HG03439 (cell line): ENCODE measurements at regions not wholly inside any gene's neighbourhood (a gene's known extent, or its start where the extent isn't known, plus 50 kb on each side); places are given as distances from the start of the nearest gene placed in this dataset.
"Not testable (repeated sequence)": the region's sequence is repeated elsewhere in the genome, so short reads cannot be mapped to it uniquely, and the experiment has no call there.

Experiments
- ATAC-seq: cut with Tn5 transposase; IDR thresholded peaks from one replicate; pipeline ENCODE4 v1.9.1; 2021; ENCODE audit warnings: mild to moderate bottlenecking, moderate library complexity; ENCODE audit not compliant: unreplicated experiment

DNA sequence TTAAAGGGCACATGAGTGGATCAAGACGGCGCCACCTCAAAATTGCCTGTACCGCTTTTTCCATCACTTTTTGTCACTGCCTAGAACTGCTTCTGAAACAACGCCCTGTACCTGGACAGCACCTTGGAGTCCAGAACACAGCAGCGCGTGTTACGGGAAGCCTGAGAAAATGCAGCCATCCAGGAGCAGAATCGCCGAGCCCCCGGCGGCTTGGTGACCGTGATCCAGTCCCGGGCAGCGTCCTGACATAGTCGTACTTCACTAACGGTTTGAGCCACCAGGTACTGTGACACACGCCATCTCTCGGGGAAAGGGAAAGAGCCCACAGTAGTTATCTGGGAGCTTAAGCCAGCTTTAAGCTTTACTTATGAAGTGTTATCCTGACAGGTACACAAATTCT is 168.9 kb upstream of the SALL3 start:
- ATAC-seq: no peak

DNA sequence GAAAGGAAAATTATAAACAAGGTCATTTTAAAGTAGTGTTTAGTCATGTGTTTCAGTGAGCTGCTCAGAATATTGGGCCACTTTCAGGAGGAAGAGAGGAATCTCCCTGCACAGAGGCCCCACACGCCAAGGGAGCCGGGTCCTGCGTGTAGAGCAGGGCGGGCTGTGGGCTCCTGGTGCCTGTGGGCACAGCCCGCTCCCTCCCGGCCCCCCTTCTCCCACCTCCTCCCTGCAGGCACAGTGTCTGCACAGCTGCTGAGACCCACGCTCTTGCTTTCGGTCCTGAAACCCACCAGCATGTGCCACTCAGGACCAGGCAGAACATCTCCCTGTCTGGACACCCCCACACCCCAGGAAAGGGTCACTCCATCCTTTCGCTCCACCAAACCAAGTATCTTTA is 167.6 kb upstream of the SALL3 start:
- no peak for ATAC-seq

DNA sequence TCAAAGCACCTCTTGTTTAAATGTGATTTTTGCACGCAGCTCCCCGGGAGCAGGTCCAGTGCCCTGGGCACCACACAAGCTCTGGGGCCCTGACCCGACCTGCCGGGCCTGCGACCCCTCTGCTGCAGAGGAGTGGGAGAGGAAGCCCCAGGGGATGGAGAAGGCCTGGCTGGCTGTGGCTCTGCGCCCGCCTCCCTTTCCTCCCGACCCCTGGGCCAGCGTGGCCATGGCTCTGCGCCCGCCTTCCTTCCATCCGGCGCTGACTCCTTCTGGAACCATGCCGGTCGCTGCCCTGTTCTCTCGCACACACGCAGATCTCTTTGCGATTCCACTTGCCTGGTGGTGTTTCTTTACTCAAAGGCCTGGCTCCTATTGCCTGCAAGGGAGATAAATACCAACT is 166.5 kb upstream of the SALL3 start:
- ATAC-seq: no peak

GRCh38 chr18:78813936-78814710 is 165.5 kb upstream of the SALL3 start:
- ATAC-seq: no peak

DNA sequence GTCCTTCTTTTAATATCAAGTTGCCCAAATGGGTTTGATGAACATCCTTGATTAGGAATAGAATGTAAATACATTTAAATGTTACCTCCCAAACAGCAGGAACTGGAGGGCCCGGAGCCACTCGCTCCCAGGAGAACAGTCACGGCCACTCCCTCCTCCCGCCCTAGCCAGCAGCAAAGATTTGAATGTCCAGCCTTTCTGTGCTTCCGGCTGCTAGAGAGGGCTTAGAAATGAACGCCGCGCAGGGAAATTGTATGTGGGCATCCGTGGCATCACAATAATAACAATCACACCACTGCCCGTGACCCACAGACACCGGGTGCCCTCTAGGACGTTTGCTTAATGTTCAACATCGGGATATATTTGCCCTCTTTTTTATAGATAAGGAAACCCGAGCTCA is 164.9 kb upstream of the SALL3 start:
- no peak for ATAC-seq

DNA sequence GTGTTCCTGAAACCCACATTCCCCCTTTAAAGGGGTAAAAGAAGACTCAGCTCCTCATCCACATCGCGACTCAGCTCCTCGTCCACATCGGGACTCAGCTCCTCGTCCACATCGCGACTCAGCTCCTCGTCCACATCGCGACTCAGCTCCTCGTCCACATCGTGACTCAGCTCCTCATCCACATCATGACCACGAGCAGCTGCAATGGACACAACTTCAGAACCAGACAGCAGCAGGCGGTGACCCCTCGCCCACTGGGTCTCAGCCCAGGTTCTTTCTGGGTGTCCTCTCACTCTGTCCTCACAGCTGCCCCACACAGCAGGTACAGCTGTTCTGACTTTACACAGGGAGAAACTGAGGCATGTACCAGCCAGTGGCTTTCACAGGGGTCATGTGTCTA is 163.5 kb upstream of the SALL3 start:
- no peak for ATAC-seq

GRCh38 chr18:78816916-78817315 is 162.7 kb upstream of the SALL3 start:
- no peak for ATAC-seq

- no peak for ATAC-seq
Measured at GRCh38 chr18:78818495-78818894, 161.1 kb upstream of the SALL3 start.

- no peak for ATAC-seq
Measured at GRCh38 chr18:78818961-78819360, 160.7 kb upstream of the SALL3 start.

DNA sequence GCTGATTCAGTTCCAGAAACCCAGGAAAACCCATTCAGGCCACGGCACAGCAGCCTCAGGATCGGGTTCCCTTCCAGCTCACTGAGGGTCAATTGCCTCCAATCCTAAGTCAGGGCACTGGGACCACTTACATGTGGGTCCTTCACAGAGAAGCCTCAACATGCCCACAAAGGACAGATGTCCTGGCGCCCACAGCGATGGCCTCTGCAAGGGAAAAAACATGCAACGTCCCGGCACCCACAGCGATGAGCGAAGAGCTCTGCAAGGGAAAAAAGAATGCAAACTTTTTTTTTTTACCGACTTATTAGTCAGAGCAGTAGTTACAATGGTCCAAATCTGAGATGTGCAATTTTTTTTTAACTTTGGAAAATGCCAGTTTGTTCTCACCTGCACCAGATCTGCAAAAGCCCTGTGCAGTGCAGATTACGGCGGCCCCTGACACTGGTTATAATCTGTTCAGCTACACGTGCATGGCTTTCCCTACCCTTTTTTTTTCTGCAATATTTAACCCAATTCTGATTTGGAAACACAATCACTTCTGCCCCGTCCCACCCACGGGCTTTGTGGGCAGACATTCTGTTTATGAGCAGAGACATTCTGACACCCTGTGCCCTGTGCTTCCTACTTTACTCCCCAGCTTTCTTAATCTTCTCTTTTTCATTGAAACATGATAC is 159.3 kb upstream of the SALL3 start:
- no peak for ATAC-seq

- no peak for ATAC-seq
Measured at GRCh38 chr18:78821396-78821795, 158.2 kb upstream of the SALL3 start.

GRCh38 chr18:78822171-78822948 is 157.3 kb upstream of the SALL3 start:
- no peak for ATAC-seq

DNA sequence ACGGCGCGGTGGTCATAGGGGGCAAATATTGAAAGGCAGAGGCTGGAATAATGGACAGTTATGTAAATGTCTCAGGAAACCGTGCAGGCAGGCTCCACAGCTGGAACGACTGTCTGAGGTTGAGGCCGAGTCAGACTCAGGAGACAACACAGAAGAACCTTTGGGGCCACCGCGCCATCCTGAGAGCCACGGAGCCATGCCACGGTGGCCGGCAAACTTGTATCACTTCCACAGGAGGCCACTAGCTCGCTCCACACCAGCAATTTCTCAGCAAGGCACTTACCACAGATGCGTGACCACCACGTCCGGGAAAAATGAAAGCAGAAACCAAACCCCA is 156.7 kb upstream of the SALL3 start:
- no peak for ATAC-seq

DNA sequence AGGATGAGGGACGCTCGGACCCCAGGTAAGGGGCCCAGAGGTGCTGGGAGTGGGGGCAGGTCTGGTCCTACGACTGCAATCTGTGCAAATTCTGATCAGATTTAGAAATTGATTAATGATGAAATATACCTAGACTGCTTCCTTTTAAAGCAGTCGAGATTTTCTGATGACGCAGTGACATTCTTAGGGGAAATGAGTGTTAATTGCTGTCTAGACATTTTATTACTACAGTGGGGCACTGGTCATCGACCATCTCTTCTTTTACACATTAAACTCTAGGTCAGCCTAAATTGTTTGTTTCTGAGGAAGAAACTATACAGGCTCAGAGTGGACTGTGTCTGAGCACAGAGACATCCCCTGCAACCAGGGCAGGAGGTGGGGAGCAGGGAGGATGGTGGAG is 154.4 kb upstream of the SALL3 start:
- ATAC-seq: no peak

DNA sequence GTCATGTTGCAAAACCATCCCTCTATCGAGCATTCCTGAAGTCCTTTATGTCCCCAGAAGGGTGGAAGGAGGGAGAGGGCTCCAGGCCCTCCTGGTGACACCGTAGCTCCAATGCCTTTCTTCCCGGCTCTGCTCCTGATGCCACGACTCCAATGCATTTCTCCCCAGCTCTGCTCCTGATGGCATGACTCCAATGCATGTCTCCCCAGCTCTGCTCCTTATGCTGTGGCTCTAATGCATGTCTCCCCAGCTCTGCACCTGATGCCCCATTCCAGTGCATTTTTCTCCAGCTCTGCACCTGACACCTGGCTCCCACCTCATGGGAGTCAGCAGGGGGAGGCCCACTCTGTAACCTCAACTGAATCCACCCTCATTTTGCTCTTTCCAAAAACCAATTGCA is 153.0 kb upstream of the SALL3 start:
- ATAC-seq: no peak

GRCh38 chr18:78827141-78827540 is 152.5 kb upstream of the SALL3 start:
- ATAC-seq: no peak

- ATAC-seq: no peak
Measured at GRCh38 chr18:78828131-78828530, 151.5 kb upstream of the SALL3 start.

DNA sequence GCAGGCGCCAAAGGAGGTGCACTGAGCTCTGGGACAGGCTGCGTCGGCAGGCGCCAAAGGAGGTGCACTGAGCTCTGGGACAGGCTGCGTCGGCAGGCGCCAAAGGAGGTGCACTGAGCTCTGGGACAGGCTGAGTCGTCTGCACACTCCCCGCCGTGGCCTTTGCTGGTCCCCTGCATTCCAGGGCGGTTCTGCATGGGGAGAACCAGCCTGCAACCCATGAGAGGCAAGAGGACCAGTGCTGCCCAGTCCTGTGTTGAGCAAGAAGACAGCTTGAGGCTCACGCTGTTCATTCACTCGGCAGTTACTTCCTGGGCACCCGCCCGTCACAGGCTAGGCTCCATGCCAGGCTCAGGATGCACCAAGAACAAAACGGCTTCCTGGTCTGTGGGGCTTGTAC is 150.6 kb upstream of the SALL3 start:
- ATAC-seq: not testable (repeated sequence)

DNA sequence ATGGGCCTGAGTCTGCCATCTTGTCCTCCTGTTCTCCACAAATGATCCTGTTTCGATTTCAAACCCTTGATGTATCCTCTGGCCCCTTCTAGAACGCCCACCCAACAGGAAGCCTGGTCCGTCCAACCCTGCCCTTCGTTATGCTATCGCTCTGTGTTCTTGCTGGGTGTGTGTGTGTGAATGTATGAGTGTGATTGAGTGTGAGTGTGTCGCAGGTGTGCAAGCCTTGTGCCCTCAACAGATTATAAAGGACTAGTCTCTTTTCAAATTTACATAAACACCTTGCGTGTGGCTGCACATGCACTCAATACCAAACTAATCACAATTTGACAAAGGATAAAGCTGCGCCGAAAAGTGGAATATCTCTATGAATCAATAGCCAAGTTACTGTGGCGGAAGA is 149.5 kb upstream of the SALL3 start:
- no peak for ATAC-seq

DNA sequence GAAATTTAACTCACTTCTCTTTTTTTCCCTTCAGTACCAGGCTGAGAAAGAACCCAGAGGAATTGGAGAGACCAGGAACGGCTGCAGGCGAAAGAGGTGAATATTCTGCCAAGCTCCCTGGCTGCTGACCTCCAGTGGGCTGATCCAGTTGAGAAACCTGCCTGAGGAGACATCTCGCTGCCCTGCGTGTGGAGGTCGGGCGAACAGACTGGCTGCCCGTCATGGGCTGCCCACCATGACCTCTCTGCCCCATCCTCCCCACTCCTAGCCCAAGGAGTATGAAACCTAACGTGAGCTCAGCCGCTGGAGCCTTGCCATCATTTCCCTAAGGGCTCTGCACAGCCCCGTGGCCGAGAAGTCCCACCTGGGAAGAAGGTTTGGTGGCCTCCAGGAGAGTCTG is 148.8 kb upstream of the SALL3 start:
- ATAC-seq: no peak

DNA sequence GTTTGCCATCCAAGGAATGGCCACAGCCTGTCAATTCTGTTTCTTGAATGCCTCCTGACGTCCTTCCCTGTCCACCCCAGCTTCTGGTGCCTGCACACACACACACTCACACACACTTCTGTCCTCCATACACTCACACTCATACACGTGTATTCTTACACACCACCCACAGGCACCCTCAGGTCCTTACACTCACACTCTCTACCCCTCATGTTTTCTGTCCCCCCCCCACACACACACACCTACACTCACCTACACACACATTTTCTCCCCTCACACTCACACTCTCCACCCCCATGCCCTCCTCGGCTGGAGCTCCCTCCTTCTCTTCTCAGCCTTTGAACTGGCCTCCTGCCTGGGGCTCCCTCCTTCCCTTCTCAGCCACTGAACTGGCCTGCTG is 148.0 kb upstream of the SALL3 start:
- ATAC-seq: no peak

DNA sequence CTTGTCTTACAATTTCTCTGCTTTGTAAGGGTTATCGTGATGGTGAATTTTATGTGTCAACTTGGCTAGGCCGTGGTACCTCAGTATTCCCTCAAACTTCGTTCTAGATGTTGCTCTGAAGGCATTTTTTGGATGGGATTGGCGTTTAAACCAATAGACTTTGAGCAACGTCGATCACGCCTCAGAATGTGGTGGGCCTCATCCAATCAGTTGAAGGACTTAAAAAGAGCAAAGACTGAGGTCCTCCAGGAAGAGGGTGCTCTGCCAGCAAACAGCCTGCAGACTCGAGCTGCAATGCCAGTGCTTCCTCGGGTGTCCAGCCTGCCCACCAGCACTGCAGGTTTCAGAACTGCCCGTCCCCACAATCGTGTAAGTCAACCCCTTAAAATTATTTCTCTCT is 145.8 kb upstream of the SALL3 start:
- no peak for ATAC-seq
